Activated naive CD4-positive, alpha-beta T cell treated with anti-CD3 and anti-CD28 coated beads, Interleukin-2, amount 10 ng/mL, durations not matched to agents 7 days and 5 days (primary cell): ENCODE measurements at regions not wholly inside any gene's neighbourhood (a gene's known extent, or its start where the extent isn't known, plus 50 kb on each side); places are given as distances from the start of the nearest gene placed in this dataset.

Experiments
- CTCF ChIA-PET: fragments of 350-600 bp; sonication (Branson Sonifier 250); formaldehyde crosslinking; loops from one replicate; lab custom pipeline; 2021; ENCODE audit warnings: antibody characterized with exemption; lab: Charles Lee
- DNase-seq: peaks from one replicate; pipeline ENCODE4 v3.0.0-alpha.2; 2020
- H3K27ac Mint-ChIP-seq: one replicate; pipeline ENCODE4 v1.8.0; 2021; ENCODE audit warnings: mild to moderate bottlenecking, moderate library complexity, mixed read lengths
- H3K27me3 Mint-ChIP-seq: one replicate; pipeline ENCODE4 v1.8.0; 2021; ENCODE audit warnings: mild to moderate bottlenecking, mixed read lengths
- H3K36me3 Mint-ChIP-seq: one replicate; pipeline ENCODE4 v1.8.0; 2021; ENCODE audit warnings: mixed read lengths
- H3K4me1 Mint-ChIP-seq: one replicate; pipeline ENCODE4 v1.8.0; 2021; ENCODE audit warnings: mixed read lengths
- H3K4me3 Mint-ChIP-seq: one replicate; pipeline ENCODE4 v1.8.0; 2021; ENCODE audit warnings: mild to moderate bottlenecking, moderate library complexity, mixed read lengths
- H3K9me3 Mint-ChIP-seq: one replicate; pipeline ENCODE4 v1.8.0; 2021; ENCODE audit warnings: mixed read lengths

DNA sequence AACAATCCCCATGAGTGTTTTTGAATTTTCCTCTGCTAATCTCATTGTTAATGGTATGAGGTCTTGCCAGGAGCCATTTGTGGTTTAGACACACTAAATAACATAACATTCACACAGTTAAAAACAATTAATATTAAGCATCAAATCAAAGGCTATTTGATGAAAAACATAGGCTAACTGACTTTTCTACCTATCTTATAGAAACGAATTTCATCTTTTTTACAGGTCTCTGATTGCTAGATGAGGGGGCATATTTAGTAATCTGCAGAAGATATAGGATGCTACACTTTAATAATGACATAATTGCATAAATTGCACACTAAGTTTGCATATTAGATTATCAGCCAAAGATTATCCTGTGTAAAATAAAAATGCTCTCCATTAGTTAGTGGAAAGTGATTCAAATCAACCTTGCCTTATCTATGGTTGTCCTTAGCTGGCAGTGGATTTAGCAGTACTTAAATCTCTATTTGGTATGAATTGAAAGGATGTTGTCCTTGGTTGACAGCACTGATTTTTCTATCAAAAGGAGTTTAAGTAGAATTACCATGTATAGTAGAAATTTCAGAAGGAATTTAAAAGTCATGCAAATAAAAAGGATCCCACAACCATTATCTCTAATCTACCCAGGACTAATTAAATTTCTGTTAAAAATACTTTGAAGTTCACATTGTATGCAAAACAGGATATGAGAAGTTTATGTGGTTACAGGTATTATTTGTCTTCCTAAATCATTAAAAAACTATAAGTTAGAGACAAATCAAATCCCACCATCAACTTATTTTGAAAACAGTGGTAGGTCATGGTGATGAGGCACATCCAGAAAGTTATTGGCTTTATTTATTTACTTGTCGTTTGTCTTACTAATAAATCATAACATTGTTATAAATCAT, 50.6 kb upstream of the SPAG16 start:
- peak overlapping the region; percentile 53 for H3K27ac Mint-ChIP-seq
- peaks cover 17% of the 10 kb centered on the region for H3K4me1 Mint-ChIP-seq
- no peaks in the 10 kb centered on the region for H3K9me3 Mint-ChIP-seq
- no peak for DNase-seq
- peaks cover 5% of the 10 kb centered on the region for H3K27me3 Mint-ChIP-seq
- no peaks in the 10 kb centered on the region for H3K36me3 Mint-ChIP-seq
- no peak overlapping the region for H3K4me3 Mint-ChIP-seq
- CTCF ChIA-PET = interaction anchor here (1.2 kb wide), 1 partner anchor 20 kb away, joined by 5 read pairs; no protein-coding TSS in a partner anchor
